ENCODE measurements at regions not wholly inside any gene's neighbourhood (a gene's known extent, or its start where the extent isn't known, plus 50 kb on each side); places are given as distances from the start of the nearest gene placed in this dataset.

DNA sequence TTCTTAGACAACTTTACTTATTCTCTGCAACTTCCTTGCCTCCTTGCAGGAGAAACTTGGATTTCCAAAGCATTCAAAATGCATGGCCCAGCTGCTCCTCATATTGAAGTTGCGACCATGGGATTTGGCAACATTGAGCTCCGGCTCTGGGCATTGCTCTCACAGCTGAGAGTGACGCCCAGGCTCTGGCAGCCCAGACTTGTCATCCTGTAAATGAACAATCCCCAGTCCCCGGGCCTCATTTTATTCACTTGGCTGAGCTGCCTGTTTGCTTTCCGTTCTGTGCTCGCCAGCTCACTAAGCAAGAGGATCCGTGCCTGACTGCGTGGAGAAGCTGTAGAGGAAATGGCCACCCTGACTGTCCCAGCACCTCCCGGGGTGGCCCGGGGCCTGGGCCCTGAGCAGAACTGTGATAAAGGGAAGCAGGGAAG lies 119.5 kb upstream of the CD93 start:
- H3K4me3 ChIP-seq (ENCODE audit: low read depth, low read length) = no peak overlapping the region
- TF ChIP-seq, protein P1, sequence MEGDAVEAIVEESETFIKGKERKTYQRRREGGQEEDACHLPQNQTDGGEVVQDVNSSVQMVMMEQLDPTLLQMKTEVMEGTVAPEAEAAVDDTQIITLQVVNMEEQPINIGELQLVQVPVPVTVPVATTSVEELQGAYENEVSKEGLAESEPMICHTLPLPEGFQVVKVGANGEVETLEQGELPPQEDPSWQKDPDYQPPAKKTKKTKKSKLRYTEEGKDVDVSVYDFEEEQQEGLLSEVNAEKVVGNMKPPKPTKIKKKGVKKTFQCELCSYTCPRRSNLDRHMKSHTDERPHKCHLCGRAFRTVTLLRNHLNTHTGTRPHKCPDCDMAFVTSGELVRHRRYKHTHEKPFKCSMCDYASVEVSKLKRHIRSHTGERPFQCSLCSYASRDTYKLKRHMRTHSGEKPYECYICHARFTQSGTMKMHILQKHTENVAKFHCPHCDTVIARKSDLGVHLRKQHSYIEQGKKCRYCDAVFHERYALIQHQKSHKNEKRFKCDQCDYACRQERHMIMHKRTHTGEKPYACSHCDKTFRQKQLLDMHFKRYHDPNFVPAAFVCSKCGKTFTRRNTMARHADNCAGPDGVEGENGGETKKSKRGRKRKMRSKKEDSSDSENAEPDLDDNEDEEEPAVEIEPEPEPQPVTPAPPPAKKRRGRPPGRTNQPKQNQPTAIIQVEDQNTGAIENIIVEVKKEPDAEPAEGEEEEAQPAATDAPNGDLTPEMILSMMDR (IDR thresholded peaks at IDR 0.05; ENCODE audit: low read depth, low read length) = no peak

DNA sequence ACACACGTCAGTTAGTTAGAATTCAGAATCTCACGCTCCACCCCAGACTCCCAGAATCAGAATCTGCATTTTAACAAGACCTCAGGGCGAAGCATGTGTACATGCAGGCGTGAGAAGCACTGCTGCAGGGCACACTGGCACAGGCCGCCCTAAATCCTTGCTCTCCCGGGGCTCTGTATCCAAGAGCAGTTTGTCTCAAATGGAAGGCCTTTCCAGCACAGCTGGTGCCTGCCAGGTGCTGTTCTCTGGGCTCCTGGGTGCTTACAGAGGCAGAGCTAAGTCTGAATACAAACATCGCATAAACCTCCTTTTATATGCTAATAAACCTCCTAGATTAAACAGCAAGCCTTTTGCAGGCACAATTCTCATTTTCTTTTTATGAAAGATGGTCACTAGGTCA lies 119.1 kb upstream of the CD93 start:
- no peak overlapping the region for H3K4me3 ChIP-seq (ENCODE audit: low read depth, low read length)
- TF ChIP-seq, protein P1 (IDR thresholded peaks at IDR 0.05; ENCODE audit: low read depth, low read length) = no peak

DNA sequence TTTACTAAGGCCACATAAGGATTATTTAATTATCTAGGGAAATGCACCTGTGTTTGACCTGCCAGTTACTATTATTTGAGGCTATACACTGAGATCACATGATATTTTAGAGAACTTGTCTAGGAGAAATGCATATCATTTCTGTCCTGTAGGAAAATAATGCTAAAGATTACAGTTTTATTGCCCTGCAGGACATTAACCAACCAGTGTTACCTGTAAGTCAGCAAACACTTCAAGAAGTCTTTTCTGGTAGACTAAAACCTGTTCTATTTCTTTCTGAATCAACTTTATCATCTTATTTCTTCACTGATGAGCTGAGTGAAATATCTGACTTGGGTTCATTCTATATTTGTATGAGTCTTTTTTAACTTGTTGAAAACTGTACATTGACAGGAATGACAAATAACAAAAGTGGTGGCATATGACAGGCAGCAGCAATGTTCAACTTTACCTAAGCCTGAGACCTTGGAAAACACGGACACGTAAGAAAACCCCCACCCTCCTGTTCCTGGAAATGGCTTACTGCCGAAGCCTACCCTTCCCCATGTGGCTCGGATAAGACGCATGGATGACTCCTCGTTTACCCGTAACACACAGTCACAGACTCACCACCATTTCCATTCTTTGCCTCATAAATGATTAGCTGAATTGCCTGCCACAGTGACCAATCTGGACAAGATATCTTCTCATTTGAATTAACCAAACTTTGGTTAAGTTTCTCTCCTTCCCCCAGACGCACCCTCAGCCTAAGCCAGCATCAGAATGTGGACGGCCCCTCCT lies 118.0 kb upstream of the CD93 start:
- H3K4me3 ChIP-seq (ENCODE audit: low read depth, low read length) = no peak overlapping the region
- TF ChIP-seq, protein P1 (IDR thresholded peaks at IDR 0.05; ENCODE audit: low read depth, low read length) = no peak

DNA sequence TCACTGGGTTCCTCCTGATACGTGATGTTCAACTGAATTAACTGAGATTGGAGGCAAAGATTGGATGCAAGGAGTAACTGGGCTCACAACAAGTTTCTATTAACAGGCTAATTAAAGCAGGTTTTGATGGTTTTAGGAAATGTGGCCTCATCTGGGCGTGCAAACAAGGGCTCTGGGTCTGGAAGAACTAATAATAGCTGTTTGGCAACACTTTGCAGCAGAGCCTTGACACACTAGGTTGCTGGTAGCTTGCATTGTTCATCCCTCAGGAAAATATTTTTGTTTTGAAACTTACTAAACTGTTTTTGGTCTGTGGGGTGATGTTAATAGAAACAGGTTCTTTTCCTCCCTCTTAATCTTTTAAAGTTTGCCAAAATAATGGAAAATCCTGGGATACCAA lies 117.2 kb upstream of the CD93 start:
- TF ChIP-seq, protein P1 (IDR thresholded peaks at IDR 0.05; ENCODE audit: low read depth, low read length) = no peak
- no peak overlapping the region for H3K4me3 ChIP-seq (ENCODE audit: low read depth, low read length)

DNA sequence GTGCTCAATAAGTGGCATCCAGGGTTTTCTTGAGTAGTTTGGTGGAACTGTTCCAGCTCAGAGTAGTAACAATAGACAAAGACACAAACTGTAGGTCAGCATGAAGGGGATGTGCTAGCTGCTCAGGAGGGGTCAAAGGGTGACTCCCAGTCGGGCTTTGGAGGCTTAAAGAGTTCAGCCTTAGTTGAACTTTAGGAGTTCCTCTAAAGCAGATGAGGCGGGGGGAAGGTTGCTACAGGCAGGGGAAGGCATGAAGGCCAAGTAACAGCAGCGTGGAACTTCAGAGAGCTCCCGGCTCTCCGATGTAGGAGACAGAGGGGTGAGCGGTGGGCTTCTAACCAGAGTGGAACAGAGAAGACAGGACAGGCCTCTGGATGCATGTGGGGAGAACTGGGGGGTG lies 115.5 kb upstream of the CD93 start:
- H3K4me3 ChIP-seq (ENCODE audit: low read depth, low read length) = no peak overlapping the region

DNA sequence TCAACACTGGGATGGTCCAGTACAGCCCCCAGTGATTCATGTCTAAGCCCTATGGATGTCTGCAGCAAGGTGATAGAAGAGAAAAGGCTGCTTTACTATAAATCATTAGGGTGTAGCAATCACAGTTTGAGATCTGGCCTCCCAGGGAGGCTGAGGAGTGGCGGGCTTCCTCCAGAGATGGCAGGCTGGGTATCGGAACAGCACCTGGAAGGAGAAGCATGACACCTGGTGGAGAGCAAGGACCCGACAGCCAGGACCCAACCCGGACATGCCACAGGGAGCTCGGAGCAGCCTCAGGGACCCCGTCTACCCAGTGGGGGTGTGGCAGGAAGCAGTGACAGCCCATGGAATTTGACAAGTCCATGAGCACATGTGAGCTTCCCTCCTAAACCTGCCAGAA lies 114.8 kb upstream of the CD93 start:
- TF ChIP-seq, protein P1 (IDR thresholded peaks at IDR 0.05; ENCODE audit: low read depth, low read length) = 0 out of 2 replicates have a peak, but pooled peaks have one; percentile 6
- H3K4me3 ChIP-seq (ENCODE audit: low read depth, low read length) = no peak overlapping the region

More for the DNA sequence above, 115.5 kb upstream of the CD93 start:
- TF ChIP-seq, protein P1 (IDR thresholded peaks at IDR 0.05; ENCODE audit: low read depth, low read length) = no peak

DNA sequence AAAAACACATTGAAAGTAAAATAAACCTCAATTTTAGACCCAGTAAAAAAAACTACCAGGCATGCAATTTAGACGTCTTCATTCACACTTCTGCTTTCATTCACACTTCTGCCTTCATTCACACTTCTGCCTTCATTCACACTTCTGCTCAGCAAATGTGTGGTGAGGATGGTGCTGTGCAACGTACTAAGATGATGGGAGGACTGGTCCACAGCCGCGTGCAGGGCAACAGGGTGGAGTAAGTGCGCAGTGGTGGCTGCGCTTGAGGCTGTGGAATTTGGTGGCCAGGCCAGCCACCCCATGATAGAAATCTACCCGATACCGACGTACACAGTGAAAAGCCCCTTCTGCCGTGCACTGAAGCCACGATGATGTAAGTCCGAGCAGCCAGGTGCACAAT lies 114.3 kb upstream of the CD93 start:
- TF ChIP-seq, protein P1 (IDR thresholded peaks at IDR 0.05; ENCODE audit: low read depth, low read length) = no peak
- H3K4me3 ChIP-seq (ENCODE audit: low read depth, low read length) = no peak overlapping the region

Measured in WI38 (cell line).